GM12878 (cell line): ENCODE measurements at regions not wholly inside any gene's neighbourhood (a gene's known extent, or its start where the extent isn't known, plus 50 kb on each side); places are given as distances from the start of the nearest gene placed in this dataset.

Experiments used
- BRCA1 ChIP-seq: IDR thresholded peaks from 2 replicates; pipeline ENCODE4 v1.6.1; 2011; ENCODE audit warnings: low read depth, low read length, improper control_type of control experiment
- CTCF ChIP-seq, 3 experiments: IDR thresholded peaks in 2 of 3; conservative IDR thresholded peaks in 1 of 3; 2 replicates each; pipeline ENCODE4 v1.5.1; 2011; ENCODE audit warnings: low read depth in 3 of 3, low read length in 3 of 3, mild to moderate bottlenecking in 3 of 3, control low read depth in 2 of 3, moderate library complexity in 2 of 3, inconsistent platforms in 1 of 3, mixed read lengths in 1 of 3; ENCODE audit not compliant: control insufficient read depth in 2 of 3, insufficient read depth in 1 of 3; ENCODE audit errors: extremely low read depth in 1 of 3
- EGR1 ChIP-seq, 2 experiments: IDR thresholded peaks; 1 replicate in 1 of 2; 2 replicates in 1 of 2; pipeline ENCODE4 v1.6.1; 2011 to 2012; ENCODE audit warnings: low read depth in 2 of 2, low read length in 2 of 2, borderline replicate concordance in 1 of 2, mild to moderate bottlenecking in 1 of 2, moderate library complexity in 1 of 2
- EP300 ChIP-seq, 2 experiments: fragments of 150-350 bp in 1 of 2; IDR thresholded peaks; 2 replicates each; pipeline ENCODE4 v1.6.1; 2011 to 2012; ENCODE audit warnings: low read depth in 2 of 2, low read length in 2 of 2, borderline replicate concordance in 1 of 2, improper control_type of control experiment in 1 of 2, inconsistent platforms in 1 of 2; ENCODE audit not compliant: control insufficient read depth in 1 of 2
- GABPA ChIP-seq: IDR thresholded peaks from 2 replicates; pipeline ENCODE4 v1.6.1; 2014; ENCODE audit warnings: antibody characterized with exemption, low read depth, mild to moderate bottlenecking, inconsistent platforms
- HDAC2 ChIP-seq: fragments of 200-600 bp; sonication (generic); IDR thresholded peaks from 2 replicates; pipeline ENCODE4 v1.6.1; 2017
- MAX ChIP-seq: IDR thresholded peaks from 2 replicates; pipeline ENCODE4 v1.6.1; 2012; ENCODE audit warnings: low read depth, low read length, improper control_type of control experiment
- POLR2AphosphoS2 ChIP-seq: IDR thresholded peaks from 2 replicates; pipeline ENCODE4 v1.6.1; 2011; ENCODE audit warnings: low read depth, mild to moderate bottlenecking, low read length, improper control_type of control experiment, moderate library complexity
- POLR2AphosphoS5 ChIP-seq: IDR thresholded peaks from 2 replicates; pipeline ENCODE4 v1.6.1; 2011; ENCODE audit warnings: mild to moderate bottlenecking, low read length, inconsistent platforms
- REST ChIP-seq: IDR thresholded peaks from 2 replicates; pipeline ENCODE4 v1.6.1; 2012; ENCODE audit warnings: mild to moderate bottlenecking, low read depth, low read length
- RFX5 ChIP-seq: IDR thresholded peaks from 2 replicates; pipeline ENCODE4 v1.6.1; 2011; ENCODE audit warnings: low read depth, low read length, improper control_type of control experiment
- SUPT20H ChIP-seq: IDR thresholded peaks from 2 replicates; pipeline ENCODE4 v1.6.1; 2011; ENCODE audit warnings: low read depth, mild to moderate bottlenecking, low read length, moderate library complexity, borderline replicate concordance; ENCODE audit not compliant: control insufficient read depth
- USF1 ChIP-seq: IDR thresholded peaks from 2 replicates; pipeline ENCODE4 v1.6.1; 2011; ENCODE audit warnings: borderline replicate concordance, low read depth, mild to moderate bottlenecking, moderate library complexity, mixed read lengths, low read length; ENCODE audit not compliant: insufficient read depth; ENCODE audit errors: extremely low read length
- ZNF687 ChIP-seq: fragments of 450-650 bp; IDR thresholded peaks from 2 replicates; pipeline ENCODE4 v1.6.1; 2017; ENCODE audit warnings: mild to moderate bottlenecking, moderate library complexity

- TF ChIP-seq CTCF (IDR thresholded peaks at IDR 0.05 in 2 of 3, conservative IDR thresholded peaks at IDR 0.05 in 1 of 3; ENCODE audit: control insufficient read depth in 2 of 3, extremely low read depth in 1 of 3, insufficient read depth in 1 of 3, low read depth in 3 of 3, low read length in 3 of 3) (no peak), SUPT20H (no peak), MAX (no peak), EGR1 (IDR thresholded peaks at IDR 0.05; ENCODE audit: borderline replicate concordance in 1 of 2, low read depth in 2 of 2, low read length in 2 of 2) (no peak), EP300 (IDR thresholded peaks at IDR 0.05; ENCODE audit: borderline replicate concordance in 1 of 2, control insufficient read depth in 1 of 2, low read depth in 2 of 2, low read length in 2 of 2) (no peak), RFX5 (no peak), ZNF687 (no peak), USF1 (no peak), GABPA (no peak), BRCA1 (no peak), POLR2AphosphoS2 (no peak), HDAC2 (no peak), REST (no peak), POLR2AphosphoS5 (no peak)
These were observed 62.7 kb upstream of the TANC1 start for GRCh38 chr2:158905784-158906183.
